GM13976 (cell line): ENCODE measurements at regions not wholly inside any gene's neighbourhood (a gene's known extent, or its start where the extent isn't known, plus 50 kb on each side); places are given as distances from the start of the nearest gene placed in this dataset.
"Not testable (repeated sequence)": the region's sequence is repeated elsewhere in the genome, so short reads cannot be mapped to it uniquely, and the experiment has no call there.

Experiments used
- DNase-seq: peaks from one replicate; pipeline ENCODE4 v3.0.0; 2012; ENCODE audit warnings: low spot score
- in situ Hi-C: fragments of 300-500 bp; cut with MboI; formaldehyde crosslinking; loops from one replicate; pipeline ENCODE4 v1.12.0; 2022; ENCODE audit warnings: low sequenced_read_pairs, mixed read lengths, inconsistent platforms; ENCODE audit not compliant: unreplicated experiment
- TF ChIP-seq, protein P1 (sequence below): IDR thresholded peaks from 2 replicates; pipeline ENCODE4 v1.5.1; 2012; ENCODE audit warnings: borderline replicate concordance, mild to moderate bottlenecking; ENCODE audit not compliant: insufficient read depth; ENCODE audit errors: extremely low read depth, missing control alignments, control extremely low read depth

DNA sequence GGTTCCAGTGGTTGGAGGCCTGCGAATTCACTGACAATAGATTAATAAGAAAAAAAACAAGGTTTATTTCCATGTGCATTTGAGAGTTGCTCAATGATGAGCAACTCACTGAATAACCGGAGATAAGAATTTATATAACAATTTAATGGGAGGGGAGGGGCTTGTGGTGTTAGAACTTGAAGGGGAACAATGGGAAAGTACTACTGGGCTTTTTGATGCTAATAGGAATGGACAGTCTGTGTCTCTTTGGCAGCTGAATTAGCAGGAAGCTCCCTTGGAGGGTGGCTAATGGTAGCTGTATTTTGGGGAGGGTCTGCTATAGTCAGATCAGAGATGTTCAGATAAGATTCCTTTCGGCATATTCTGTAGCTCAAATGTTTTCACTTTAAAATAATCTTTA lies 62.4 kb upstream of the GMDS start:
- DNase-seq = no peak
- in situ Hi-C loops = no loop called here
- TF ChIP-seq, protein P1, sequence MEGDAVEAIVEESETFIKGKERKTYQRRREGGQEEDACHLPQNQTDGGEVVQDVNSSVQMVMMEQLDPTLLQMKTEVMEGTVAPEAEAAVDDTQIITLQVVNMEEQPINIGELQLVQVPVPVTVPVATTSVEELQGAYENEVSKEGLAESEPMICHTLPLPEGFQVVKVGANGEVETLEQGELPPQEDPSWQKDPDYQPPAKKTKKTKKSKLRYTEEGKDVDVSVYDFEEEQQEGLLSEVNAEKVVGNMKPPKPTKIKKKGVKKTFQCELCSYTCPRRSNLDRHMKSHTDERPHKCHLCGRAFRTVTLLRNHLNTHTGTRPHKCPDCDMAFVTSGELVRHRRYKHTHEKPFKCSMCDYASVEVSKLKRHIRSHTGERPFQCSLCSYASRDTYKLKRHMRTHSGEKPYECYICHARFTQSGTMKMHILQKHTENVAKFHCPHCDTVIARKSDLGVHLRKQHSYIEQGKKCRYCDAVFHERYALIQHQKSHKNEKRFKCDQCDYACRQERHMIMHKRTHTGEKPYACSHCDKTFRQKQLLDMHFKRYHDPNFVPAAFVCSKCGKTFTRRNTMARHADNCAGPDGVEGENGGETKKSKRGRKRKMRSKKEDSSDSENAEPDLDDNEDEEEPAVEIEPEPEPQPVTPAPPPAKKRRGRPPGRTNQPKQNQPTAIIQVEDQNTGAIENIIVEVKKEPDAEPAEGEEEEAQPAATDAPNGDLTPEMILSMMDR = no peak

DNA sequence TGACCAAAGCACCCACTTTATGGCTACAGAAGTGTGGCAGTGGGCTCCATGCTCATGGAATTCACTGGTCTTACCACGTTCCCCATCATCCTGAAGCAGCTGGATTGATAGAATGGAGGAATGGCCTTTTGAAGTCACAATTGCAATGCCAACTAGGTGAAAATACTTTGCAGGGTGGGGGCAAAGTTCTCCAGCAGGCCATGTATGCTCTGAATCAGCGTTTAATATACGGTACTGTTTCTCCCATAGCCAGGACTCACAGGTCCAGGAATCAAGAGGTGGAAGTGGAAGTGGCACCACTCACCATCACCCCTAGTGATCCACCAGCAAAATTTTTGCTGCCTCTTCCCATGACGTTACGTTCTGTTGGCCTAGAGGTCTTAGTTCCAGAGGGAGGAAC lies 60.5 kb upstream of the GMDS start:
- in situ Hi-C loops = no loop called here

DNA sequence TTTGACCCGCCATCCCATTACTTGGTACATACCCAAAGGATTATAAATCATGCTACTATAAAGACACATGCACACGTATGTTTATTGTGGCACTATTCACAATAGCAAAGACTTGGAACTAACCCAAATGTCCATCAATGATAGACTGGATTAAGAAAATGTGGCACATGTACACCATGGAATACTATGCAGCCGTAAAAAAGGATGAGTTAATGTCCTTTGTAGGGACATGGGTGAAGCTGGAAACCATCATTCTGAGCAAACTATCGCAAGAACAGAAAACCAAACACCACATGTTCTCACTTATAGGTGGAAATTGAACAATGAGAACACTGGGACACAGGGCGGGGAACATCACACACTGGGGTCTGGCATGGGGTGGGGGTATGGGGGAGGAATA lies 57.1 kb upstream of the GMDS start:
- DNase-seq, in situ Hi-C loops: not testable (repeated sequence)

More for the DNA sequence above, 60.5 kb upstream of the GMDS start:
- no peak for DNase-seq
- TF ChIP-seq, protein P1 = no peak

DNA sequence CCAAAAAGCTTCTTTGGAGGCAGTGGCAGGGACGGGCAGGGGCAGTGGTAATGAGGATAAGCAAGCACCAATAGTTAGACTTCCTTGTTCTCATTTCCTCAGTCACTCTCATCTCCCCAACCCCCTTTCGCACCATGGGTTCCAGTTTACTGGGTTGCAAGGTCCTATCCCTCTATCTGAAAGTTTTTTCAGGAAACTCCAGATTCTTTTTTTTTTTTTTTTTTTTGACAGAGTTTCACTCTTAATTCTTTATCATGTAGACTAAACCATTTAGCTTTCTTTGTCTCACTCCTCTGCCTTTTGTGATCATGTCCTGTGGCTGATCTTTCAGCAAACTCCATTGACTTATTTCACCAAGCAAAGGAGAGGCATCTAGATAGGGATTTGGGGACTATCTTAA lies 51.4 kb upstream of the GMDS start:
- TF ChIP-seq, protein P1 = no peak
- no peak for DNase-seq
- in situ Hi-C loops = no loop called here
